ENCODE measurements at regions not wholly inside any gene's neighbourhood (a gene's known extent, or its start where the extent isn't known, plus 50 kb on each side); places are given as distances from the start of the nearest gene placed in this dataset.

- peaks cover 0 to 22% (median 0%) of the 10 kb centered on the region in 10 experiments; a peak in 8 of 20 replicates for H3K4me1 ChIP-seq
- H4K20me1 ChIP-seq, result no peaks in the 10 kb centered on the region
- H3K27ac ChIP-seq, result peak overlapping the region in 2 of 11 experiments; percentile 50 to 55; a peak in 4 of 22 replicates
- no peaks in the 10 kb centered on the region for H3K36me3 ChIP-seq
- H3K27me3 ChIP-seq, result no peaks in the 10 kb centered on the region
- TF ChIP-seq Cebpa-rat (IDR thresholded peaks at IDR 0.05), result no peak
- peaks cover 12 to 27% (median 20%) of the 10 kb centered on the region in 11 experiments; a peak in 21 of 22 replicates for H3K9me3 ChIP-seq (replicated peaks in 1 of 11)
- H3K4me2 ChIP-seq, result peak overlapping the region in 4 of 11 experiments; percentile 42 to 72 (median 58); a peak in 8 of 22 replicates
- H3K4me3 ChIP-seq, result no peak overlapping the region
- no peak overlapping the region for H3K9ac ChIP-seq
Observed at GRCh38 chr5:174159327-174160114, 114.0 kb downstream of the NSG2 start.

GRCh38 chr5:174165406-174165805 lies 119.9 kb downstream of the NSG2 start:
- peaks cover 0 to 8% (median 0%) of the 10 kb centered on the region in 10 experiments; a peak in 4 of 20 replicates for H3K4me1 ChIP-seq
- no peak for TF ChIP-seq Cebpa-rat (IDR thresholded peaks at IDR 0.05)
- H3K27me3 ChIP-seq, result no peaks in the 10 kb centered on the region
- H3K4me2 ChIP-seq, result no peak overlapping the region
- H3K27ac ChIP-seq, result no peak overlapping the region
- H3K9ac ChIP-seq, result no peak overlapping the region
- no peaks in the 10 kb centered on the region for H3K36me3 ChIP-seq
- no peak overlapping the region for H3K4me3 ChIP-seq
- H4K20me1 ChIP-seq, result no peaks in the 10 kb centered on the region
- peaks cover 0 to 6% (median 0%) of the 10 kb centered on the region in 11 experiments; a peak in 2 of 22 replicates for H3K9me3 ChIP-seq (replicated peaks in 1 of 11)

GRCh38 chr5:174166231-174167079 lies 120.9 kb downstream of the NSG2 start:
- no peaks in the 10 kb centered on the region for H4K20me1 ChIP-seq
- TF ChIP-seq Cebpa-rat (IDR thresholded peaks at IDR 0.05), result no peak
- no peaks in the 10 kb centered on the region; a peak in 1 of 20 replicates for H3K4me1 ChIP-seq
- H3K27me3 ChIP-seq, result no peaks in the 10 kb centered on the region
- no peaks in the 10 kb centered on the region for H3K36me3 ChIP-seq
- no peak overlapping the region for H3K9ac ChIP-seq
- no peak overlapping the region for H3K4me3 ChIP-seq
- no peak overlapping the region for H3K27ac ChIP-seq
- peaks cover 0 to 6% (median 0%) of the 10 kb centered on the region in 11 experiments; a peak in 2 of 22 replicates for H3K9me3 ChIP-seq (replicated peaks in 1 of 11)
- H3K4me2 ChIP-seq, result no peak overlapping the region

- Histone ChIP-seq H3K9ac (no peak overlapping the region), H4K20me1 (no peaks in the 10 kb centered on the region), H3K27ac (no peak overlapping the region), H3K27me3 (no peaks in the 10 kb centered on the region), H3K4me1 (no peaks in the 10 kb centered on the region), H3K4me2 (no peak overlapping the region), H3K36me3 (no peaks in the 10 kb centered on the region), H3K4me3 (no peak overlapping the region), H3K9me3 (replicated peaks in 1 of 11) (peaks cover 0 to 6% (median 0%) of the 10 kb centered on the region in 11 experiments; a peak in 2 of 22 replicates)
- TF ChIP-seq Cebpa-rat (IDR thresholded peaks at IDR 0.05), result no peak
Observed at GRCh38 chr5:174167080-174167910, 121.8 kb downstream of the NSG2 start.

GRCh38 chr5:174172152-174172551 lies 126.6 kb downstream of the NSG2 start:
- peaks cover 0 to 6% (median 0%) of the 10 kb centered on the region in 11 experiments; a peak in 2 of 22 replicates for H3K9me3 ChIP-seq (replicated peaks in 1 of 11)
- H4K20me1 ChIP-seq, result no peaks in the 10 kb centered on the region
- no peak overlapping the region for H3K27ac ChIP-seq
- no peak overlapping the region; a peak in 1 of 22 replicates for H3K4me2 ChIP-seq
- no peaks in the 10 kb centered on the region for H3K27me3 ChIP-seq
- H3K4me3 ChIP-seq, result no peak overlapping the region
- no peak overlapping the region for H3K9ac ChIP-seq
- H3K4me1 ChIP-seq, result peaks cover 9 to 19% (median 14%) of the 10 kb centered on the region in 10 experiments; a peak in 19 of 20 replicates
- TF ChIP-seq Cebpa-rat (IDR thresholded peaks at IDR 0.05), result no peak
- H3K36me3 ChIP-seq, result no peaks in the 10 kb centered on the region

GRCh38 chr5:174172566-174172965 lies 127.1 kb downstream of the NSG2 start:
- Histone ChIP-seq H3K4me3 (no peak overlapping the region), H3K27ac (no peak overlapping the region), H3K27me3 (no peaks in the 10 kb centered on the region), H3K9me3 (replicated peaks in 1 of 11) (peaks cover 0 to 6% (median 0%) of the 10 kb centered on the region in 11 experiments; a peak in 2 of 22 replicates), H4K20me1 (no peaks in the 10 kb centered on the region), H3K4me1 (peaks cover 9 to 19% (median 14%) of the 10 kb centered on the region in 10 experiments; a peak in 19 of 20 replicates), H3K9ac (no peak overlapping the region), H3K4me2 (no peak overlapping the region; a peak in 1 of 22 replicates), H3K36me3 (no peaks in the 10 kb centered on the region)
- TF ChIP-seq Cebpa-rat (IDR thresholded peaks at IDR 0.05), result no peak

- Histone ChIP-seq H3K27me3 (no peaks in the 10 kb centered on the region), H3K4me1 (peaks cover 9 to 19% (median 14%) of the 10 kb centered on the region in 10 experiments; a peak in 19 of 20 replicates), H3K4me2 (no peak overlapping the region), H3K9me3 (replicated peaks in 1 of 11) (peaks cover 0 to 2% (median 0%) of the 10 kb centered on the region in 11 experiments; a peak in 2 of 22 replicates), H3K9ac (no peak overlapping the region), H3K36me3 (no peaks in the 10 kb centered on the region), H3K4me3 (no peak overlapping the region), H3K27ac (no peak overlapping the region), H4K20me1 (no peaks in the 10 kb centered on the region)
- no peak for TF ChIP-seq Cebpa-rat (IDR thresholded peaks at IDR 0.05)
Observed at GRCh38 chr5:174173766-174174165, 128.3 kb downstream of the NSG2 start.

- Histone ChIP-seq H3K9me3 (replicated peaks in 1 of 11) (no peaks in the 10 kb centered on the region), H3K36me3 (no peaks in the 10 kb centered on the region), H3K27me3 (no peaks in the 10 kb centered on the region), H3K4me1 (peaks cover 9 to 19% (median 14%) of the 10 kb centered on the region in 10 experiments; a peak in 19 of 20 replicates), H3K27ac (no peak overlapping the region), H3K4me3 (no peak overlapping the region), H4K20me1 (no peaks in the 10 kb centered on the region), H3K4me2 (peak overlapping the region; percentile 24 to 73 (median 59)), H3K9ac (0 out of 22 replicates have a peak overlapping the region, but pooled peaks of 1 of the 11 experiments have one; percentile 0)
- no peak for TF ChIP-seq Cebpa-rat (IDR thresholded peaks at IDR 0.05)
Observed at GRCh38 chr5:174175716-174176268, 130.3 kb downstream of the NSG2 start.
